ENCODE measurements at regions not wholly inside any gene's neighbourhood (a gene's known extent, or its start where the extent isn't known, plus 50 kb on each side); places are given as distances from the start of the nearest gene placed in this dataset.
A peak's percentile ranks its signal among the peaks of the same experiment; 100 is the strongest.
"Not testable (repeated sequence)": the region's sequence is repeated elsewhere in the genome, so short reads cannot be mapped to it uniquely, and the experiment has no call there.

GRCh38 chr10:124211921-124212320 lies 118.5 kb upstream of the CHST15 start:
- Mint-ChIP-seq H3K27ac (no peak overlapping the region), H3K36me3 (no peaks in the 10 kb centered on the region), H3K27me3 (peaks cover 7% of the 10 kb centered on the region in 2 donors), H3K4me1 (ENCODE audit: low read depth in 2 of 2) (no peaks in the 10 kb centered on the region), H3K4me3 (no peak overlapping the region), H3K9me3 (no peaks in the 10 kb centered on the region)
- ATAC-seq, result no peak
- no peak for DNase-seq (ENCODE audit: low spot score)

- no peak overlapping the region for H3K27ac Mint-ChIP-seq
- H3K36me3 Mint-ChIP-seq, result no peaks in the 10 kb centered on the region
- H3K4me1 Mint-ChIP-seq (ENCODE audit: low read depth in 2 of 2), result no peaks in the 10 kb centered on the region
- DNase-seq (ENCODE audit: low spot score) (no peak), ATAC-seq (peak in 1 of 2 donors; percentile 35)
- H3K27me3 Mint-ChIP-seq, result peaks cover 3 to 7% of the 10 kb centered on the region in 2 donors
- H3K9me3 Mint-ChIP-seq, result no peaks in the 10 kb centered on the region
- H3K4me3 Mint-ChIP-seq, result no peak overlapping the region
Measured at GRCh38 chr10:124210263-124210662, 116.9 kb upstream of the CHST15 start.

- ATAC-seq, result no peak
- no peak overlapping the region for H3K4me3 Mint-ChIP-seq
Measured at GRCh38 chr10:124207391-124207790, 114.0 kb upstream of the CHST15 start.

GRCh38 chr10:124206616-124207015 lies 113.2 kb upstream of the CHST15 start:
- Mint-ChIP-seq H3K27me3 (peaks cover 6 to 15% of the 10 kb centered on the region in 2 donors), H3K4me1 (ENCODE audit: low read depth in 2 of 2) (no peaks in the 10 kb centered on the region), H3K36me3 (no peaks in the 10 kb centered on the region), H3K9me3 (no peaks in the 10 kb centered on the region), H3K27ac (no peak overlapping the region), H3K4me3 (no peak overlapping the region)
- ATAC-seq (no peak), DNase-seq (ENCODE audit: low spot score) (no peak)

More at GRCh38 chr10:124207391-124207790, 114.0 kb upstream of the CHST15 start:
- Mint-ChIP-seq H3K4me1 (ENCODE audit: low read depth in 2 of 2) (no peaks in the 10 kb centered on the region), H3K27me3 (peaks cover 4 to 15% of the 10 kb centered on the region in 2 donors), H3K9me3 (no peaks in the 10 kb centered on the region), H3K27ac (no peak overlapping the region), H3K36me3 (no peaks in the 10 kb centered on the region)
- no peak for DNase-seq (ENCODE audit: low spot score)

- Mint-ChIP-seq H3K9me3 (no peaks in the 10 kb centered on the region), H3K36me3 (no peaks in the 10 kb centered on the region), H3K27ac (no peak overlapping the region), H3K4me3 (no peak overlapping the region), H3K27me3 (peaks cover 7 to 23% of the 10 kb centered on the region in 2 donors), H3K4me1 (ENCODE audit: low read depth in 2 of 2) (no peaks in the 10 kb centered on the region)
- ATAC-seq, result no peak
- no peak for DNase-seq (ENCODE audit: low spot score)
Measured at GRCh38 chr10:124205432-124205831, 112.0 kb upstream of the CHST15 start.

GRCh38 chr10:124204726-124205125 lies 111.3 kb upstream of the CHST15 start:
- Mint-ChIP-seq H3K27ac (no peak overlapping the region), H3K4me1 (ENCODE audit: low read depth in 2 of 2) (no peaks in the 10 kb centered on the region), H3K4me3 (no peak overlapping the region), H3K36me3 (no peaks in the 10 kb centered on the region), H3K27me3 (peaks cover 10 to 25% of the 10 kb centered on the region in 2 donors), H3K9me3 (no peaks in the 10 kb centered on the region)
- ATAC-seq (no peak), DNase-seq (ENCODE audit: low spot score) (no peak)

GRCh38 chr10:124200011-124200410 lies 106.6 kb upstream of the CHST15 start:
- DNase-seq (ENCODE audit: low spot score) (no peak), ATAC-seq (no peak)
- no peaks in the 10 kb centered on the region for H3K4me1 Mint-ChIP-seq (ENCODE audit: low read depth in 2 of 2)
- no peak overlapping the region for H3K27ac Mint-ChIP-seq
- no peaks in the 10 kb centered on the region for H3K36me3 Mint-ChIP-seq
- peaks cover 17 to 38% of the 10 kb centered on the region in 2 donors for H3K27me3 Mint-ChIP-seq
- H3K4me3 Mint-ChIP-seq, result no peak overlapping the region
- no peaks in the 10 kb centered on the region for H3K9me3 Mint-ChIP-seq

- Mint-ChIP-seq H3K36me3 (no peaks in the 10 kb centered on the region), H3K9me3 (no peaks in the 10 kb centered on the region), H3K27me3 (peaks cover 19 to 32% of the 10 kb centered on the region in 2 donors), H3K4me3 (no peak overlapping the region), H3K27ac (no peak overlapping the region), H3K4me1 (ENCODE audit: low read depth in 2 of 2) (no peaks in the 10 kb centered on the region)
- ATAC-seq (no peak), DNase-seq (ENCODE audit: low spot score) (no peak)
Measured at GRCh38 chr10:124198871-124199270, 105.5 kb upstream of the CHST15 start.

GRCh38 chr10:124198125-124198501 lies 104.7 kb upstream of the CHST15 start:
- Mint-ChIP-seq H3K4me1 (ENCODE audit: low read depth in 2 of 2) (no peaks in the 10 kb centered on the region), H3K4me3 (no peak overlapping the region), H3K27ac (no peak overlapping the region), H3K9me3 (no peaks in the 10 kb centered on the region), H3K27me3 (peaks cover 19 to 30% of the 10 kb centered on the region in 2 donors), H3K36me3 (no peaks in the 10 kb centered on the region)
- no peak for ATAC-seq
- no peak for DNase-seq (ENCODE audit: low spot score)

- H3K27me3 Mint-ChIP-seq, result peaks cover 23 to 33% of the 10 kb centered on the region in 2 donors
- H3K36me3 Mint-ChIP-seq, result no peaks in the 10 kb centered on the region
- H3K27ac Mint-ChIP-seq, result no peak overlapping the region
- no peaks in the 10 kb centered on the region for H3K4me1 Mint-ChIP-seq (ENCODE audit: low read depth in 2 of 2)
- no peak overlapping the region for H3K4me3 Mint-ChIP-seq
- H3K9me3 Mint-ChIP-seq, result no peaks in the 10 kb centered on the region
- ATAC-seq, result no peak
- DNase-seq (ENCODE audit: low spot score), result no peak
Measured at GRCh38 chr10:124197371-124198124, 104.2 kb upstream of the CHST15 start.

GRCh38 chr10:124196659-124197058 lies 103.3 kb upstream of the CHST15 start:
- Mint-ChIP-seq H3K9me3 (no peaks in the 10 kb centered on the region), H3K4me1 (ENCODE audit: low read depth in 2 of 2) (no peaks in the 10 kb centered on the region), H3K27me3 (peaks cover 27 to 42% of the 10 kb centered on the region in 2 donors), H3K27ac (no peak overlapping the region), H3K36me3 (no peaks in the 10 kb centered on the region), H3K4me3 (no peak overlapping the region)
- DNase-seq (ENCODE audit: low spot score) (no peak), ATAC-seq (no peak)

- Mint-ChIP-seq H3K4me1 (ENCODE audit: low read depth in 2 of 2) (no peaks in the 10 kb centered on the region), H3K27ac (no peak overlapping the region), H3K4me3 (no peak overlapping the region), H3K36me3 (no peaks in the 10 kb centered on the region), H3K27me3 (peaks cover 39 to 53% of the 10 kb centered on the region in 2 donors), H3K9me3 (no peaks in the 10 kb centered on the region)
- ATAC-seq (no peak), DNase-seq (ENCODE audit: low spot score) (no peak)
Measured at GRCh38 chr10:124194199-124194824, 100.9 kb upstream of the CHST15 start.

GRCh38 chr10:124193309-124193696 lies 99.9 kb upstream of the CHST15 start:
- H3K4me1 Mint-ChIP-seq (ENCODE audit: low read depth in 2 of 2), result no peaks in the 10 kb centered on the region
- no peak for DNase-seq (ENCODE audit: low spot score)
- H3K4me3 Mint-ChIP-seq, result no peak overlapping the region
- H3K9me3 Mint-ChIP-seq, result no peaks in the 10 kb centered on the region
- no peaks in the 10 kb centered on the region for H3K36me3 Mint-ChIP-seq
- peaks cover 37 to 54% of the 10 kb centered on the region in 2 donors for H3K27me3 Mint-ChIP-seq
- H3K27ac Mint-ChIP-seq, result no peak overlapping the region
- no peak for ATAC-seq

- not testable (repeated sequence) for H3K9me3 Mint-ChIP-seq; H3K4me3 Mint-ChIP-seq; ATAC-seq; H3K27ac Mint-ChIP-seq; DNase-seq (ENCODE audit: low spot score); H3K36me3 Mint-ChIP-seq; H3K4me1 Mint-ChIP-seq (ENCODE audit: low read depth in 2 of 2)
- H3K27me3 Mint-ChIP-seq, result peaks cover 37 to 54% of the 10 kb centered on the region in 2 donors
Measured at GRCh38 chr10:124192664-124193308, 99.4 kb upstream of the CHST15 start.
